Activated CD4-positive, alpha-beta T cell treated with anti-CD3 and anti-CD28 coated beads for 36 hours (primary cell): ENCODE measurements at regions not wholly inside any gene's neighbourhood (a gene's known extent, or its start where the extent isn't known, plus 50 kb on each side); places are given as distances from the start of the nearest gene placed in this dataset.

Experiments used
- ATAC-seq: fragments of 200-7000 bp; cut with Tn5 transposase; one replicate; pipeline ENCODE4 v1.10.0; 2021; ENCODE audit warnings: mild to moderate bottlenecking, moderate library complexity
- CTCF ChIA-PET: fragments of 350-600 bp; sonication (Branson Sonifier 250); formaldehyde crosslinking; loops from one replicate; lab custom pipeline; 2021; ENCODE audit warnings: antibody characterized with exemption; lab: Charles Lee
- POLR2A ChIA-PET: fragments of 350-600 bp; sonication (Branson Sonifier 250); formaldehyde crosslinking; loops from one replicate; lab custom pipeline; 2021; ENCODE audit warnings: antibody characterized with exemption, inconsistent platforms; lab: Charles Lee
- DNase-seq: peaks from one replicate; pipeline ENCODE4 v3.0.0-alpha.2; 2020
- H3K27ac Mint-ChIP-seq: one replicate; pipeline ENCODE4 v1.8.0; 2021; ENCODE audit warnings: mixed read lengths
- H3K27me3 Mint-ChIP-seq: one replicate; pipeline ENCODE4 v1.8.0; 2021; ENCODE audit warnings: mixed read lengths
- H3K36me3 Mint-ChIP-seq: one replicate; pipeline ENCODE4 v1.8.0; 2021; ENCODE audit warnings: low read depth, mixed read lengths
- H3K4me1 Mint-ChIP-seq: one replicate; pipeline ENCODE4 v1.8.0; 2021; ENCODE audit warnings: mixed read lengths
- H3K4me3 Mint-ChIP-seq: one replicate; pipeline ENCODE4 v1.8.0; 2021; ENCODE audit warnings: mild to moderate bottlenecking, moderate library complexity, mixed read lengths
- H3K9me3 Mint-ChIP-seq: one replicate; pipeline ENCODE4 v1.8.0; 2021; ENCODE audit warnings: low read depth, mixed read lengths
- intact Hi-C, 2 experiments: fragments of 100-400 bp; cut with DNase I in 1 of 2; cut with micrococcal nuclease in 1 of 2; formaldehyde crosslinking; loops; one replicate each; pipeline versions ENCODE4 v1.14.2 to v1.15.1; 2022 to 2024; cut with DNase I, micrococcal nuclease

- CTCF ChIA-PET: no interaction called here
- POLR2A ChIA-PET: no interaction called here
- intact Hi-C loops: no loop called here
- Mint-ChIP-seq H3K27me3 (no peaks in the 10 kb centered on the region), H3K27ac (no peak overlapping the region), H3K4me1 (no peaks in the 10 kb centered on the region), H3K9me3 (no peaks in the 10 kb centered on the region), H3K36me3 (no peaks in the 10 kb centered on the region), H3K4me3 (no peak overlapping the region)
- ATAC-seq: no peak
- no peak for DNase-seq
These were observed 400.6 kb downstream of the PABPC4L start for GRCh38 chr4:133800966-133801365.

GRCh38 chr4:133799717-133800315 is 401.8 kb downstream of the PABPC4L start:
- POLR2A ChIA-PET: no interaction called here
- H3K4me1 Mint-ChIP-seq: no peaks in the 10 kb centered on the region

GRCh38 chr4:133777661-133778060 is 423.9 kb downstream of the PABPC4L start:
- ChIA-PET POLR2A (no interaction called here), CTCF (no interaction called here)
- DNase-seq: no peak
- H3K27me3 Mint-ChIP-seq: no peaks in the 10 kb centered on the region
- intact Hi-C loops: no loop called here
- H3K27ac Mint-ChIP-seq: no peak overlapping the region
- H3K4me1 Mint-ChIP-seq: no peaks in the 10 kb centered on the region
- H3K36me3 Mint-ChIP-seq: no peaks in the 10 kb centered on the region
- ATAC-seq: no peak
- H3K4me3 Mint-ChIP-seq: no peak overlapping the region
- peaks cover under 1% of the 10 kb centered on the region for H3K9me3 Mint-ChIP-seq

More at GRCh38 chr4:133799717-133800315, 401.8 kb downstream of the PABPC4L start:
- H3K36me3 Mint-ChIP-seq: no peaks in the 10 kb centered on the region
- no peak for DNase-seq
- H3K9me3 Mint-ChIP-seq: no peaks in the 10 kb centered on the region
- no peak overlapping the region for H3K4me3 Mint-ChIP-seq
- intact Hi-C loops: no loop called here
- no peak for ATAC-seq
- H3K27me3 Mint-ChIP-seq: no peaks in the 10 kb centered on the region
- no peak overlapping the region for H3K27ac Mint-ChIP-seq
- CTCF ChIA-PET: no interaction called here

- H3K4me1 Mint-ChIP-seq: no peaks in the 10 kb centered on the region
- peaks cover 6% of the 10 kb centered on the region for H3K9me3 Mint-ChIP-seq
- DNase-seq: no peak
- H3K36me3 Mint-ChIP-seq: no peaks in the 10 kb centered on the region
- no peak for ATAC-seq
- H3K27me3 Mint-ChIP-seq: no peaks in the 10 kb centered on the region
- no peak overlapping the region for H3K4me3 Mint-ChIP-seq
- ChIA-PET CTCF (no interaction called here), POLR2A (no interaction called here)
- H3K27ac Mint-ChIP-seq: no peak overlapping the region
- intact Hi-C loops: no loop called here
These were observed 424.6 kb downstream of the PABPC4L start for GRCh38 chr4:133776961-133777360.

GRCh38 chr4:133776503-133776902 is 425.1 kb downstream of the PABPC4L start:
- ATAC-seq (no peak), DNase-seq (no peak)
- Mint-ChIP-seq H3K4me1 (no peaks in the 10 kb centered on the region), H3K27me3 (no peaks in the 10 kb centered on the region), H3K27ac (no peak overlapping the region), H3K4me3 (no peak overlapping the region), H3K36me3 (no peaks in the 10 kb centered on the region), H3K9me3 (peaks cover 6% of the 10 kb centered on the region)
- intact Hi-C loops: no loop called here
- ChIA-PET POLR2A (no interaction called here), CTCF (no interaction called here)

GRCh38 chr4:133775881-133776280 is 425.7 kb downstream of the PABPC4L start:
- no peak for ATAC-seq
- intact Hi-C loops: no loop called here
- H3K9me3 Mint-ChIP-seq: peaks cover 6% of the 10 kb centered on the region
- no peak for DNase-seq
- POLR2A ChIA-PET: no interaction called here
- H3K27me3 Mint-ChIP-seq: no peaks in the 10 kb centered on the region
- no peak overlapping the region for H3K27ac Mint-ChIP-seq
- H3K4me3 Mint-ChIP-seq: no peak overlapping the region
- no peaks in the 10 kb centered on the region for H3K4me1 Mint-ChIP-seq
- H3K36me3 Mint-ChIP-seq: no peaks in the 10 kb centered on the region
- CTCF ChIA-PET: no interaction called here

- Mint-ChIP-seq H3K27ac (no peak overlapping the region), H3K9me3 (peaks cover 8% of the 10 kb centered on the region), H3K4me1 (no peaks in the 10 kb centered on the region), H3K4me3 (no peak overlapping the region), H3K36me3 (no peaks in the 10 kb centered on the region), H3K27me3 (no peaks in the 10 kb centered on the region)
- ChIA-PET POLR2A (no interaction called here), CTCF (no interaction called here)
- ATAC-seq: no peak
- intact Hi-C loops: no loop called here
- no peak for DNase-seq
These were observed 426.1 kb downstream of the PABPC4L start for GRCh38 chr4:133775469-133775868.

- ATAC-seq (no peak), DNase-seq (no peak)
- intact Hi-C loops: no loop called here
- H3K27me3 Mint-ChIP-seq: no peaks in the 10 kb centered on the region
- ChIA-PET POLR2A (no interaction called here), CTCF (no interaction called here)
- H3K4me1 Mint-ChIP-seq: no peaks in the 10 kb centered on the region
- H3K27ac Mint-ChIP-seq: no peak overlapping the region
- no peaks in the 10 kb centered on the region for H3K36me3 Mint-ChIP-seq
- peaks cover 4% of the 10 kb centered on the region for H3K9me3 Mint-ChIP-seq
- H3K4me3 Mint-ChIP-seq: no peak overlapping the region
These were observed 442.2 kb downstream of the PABPC4L start for GRCh38 chr4:133759428-133759827.

GRCh38 chr4:133741766-133742165 is 459.8 kb downstream of the PABPC4L start:
- intact Hi-C loops: no loop called here

GRCh38 chr4:133720001-133720400 is 481.6 kb downstream of the PABPC4L start:
- H3K27me3 Mint-ChIP-seq: no peaks in the 10 kb centered on the region
- no peaks in the 10 kb centered on the region for H3K36me3 Mint-ChIP-seq
- no peak overlapping the region for H3K27ac Mint-ChIP-seq
- no peaks in the 10 kb centered on the region for H3K4me1 Mint-ChIP-seq
- peaks cover 4% of the 10 kb centered on the region for H3K9me3 Mint-ChIP-seq
- CTCF ChIA-PET: no interaction called here
- POLR2A ChIA-PET: no interaction called here
- ATAC-seq: no peak
- no peak overlapping the region for H3K4me3 Mint-ChIP-seq
- intact Hi-C loops: no loop called here
- no peak for DNase-seq

More at GRCh38 chr4:133741766-133742165, 459.8 kb downstream of the PABPC4L start:
- H3K36me3 Mint-ChIP-seq: no peaks in the 10 kb centered on the region
- CTCF ChIA-PET: no interaction called here
- no peak overlapping the region for H3K4me3 Mint-ChIP-seq
- no peak overlapping the region for H3K27ac Mint-ChIP-seq
- H3K27me3 Mint-ChIP-seq: no peaks in the 10 kb centered on the region
- POLR2A ChIA-PET: no interaction called here
- ATAC-seq (no peak), DNase-seq (no peak)
- H3K9me3 Mint-ChIP-seq: peaks cover 14% of the 10 kb centered on the region
- H3K4me1 Mint-ChIP-seq: no peaks in the 10 kb centered on the region

- ChIA-PET POLR2A (no interaction called here), CTCF (no interaction called here)
- intact Hi-C loops: no loop called here
- Mint-ChIP-seq H3K4me1 (no peaks in the 10 kb centered on the region), H3K27me3 (no peaks in the 10 kb centered on the region), H3K4me3 (no peak overlapping the region), H3K27ac (no peak overlapping the region), H3K36me3 (no peaks in the 10 kb centered on the region), H3K9me3 (peaks cover 4% of the 10 kb centered on the region)
- ATAC-seq (no peak), DNase-seq (no peak)
These were observed 482.5 kb downstream of the PABPC4L start for GRCh38 chr4:133719098-133719497.

- CTCF ChIA-PET: no interaction called here
- Mint-ChIP-seq H3K27ac (no peak overlapping the region), H3K9me3 (peaks cover 4% of the 10 kb centered on the region), H3K36me3 (no peaks in the 10 kb centered on the region), H3K4me3 (no peak overlapping the region), H3K27me3 (no peaks in the 10 kb centered on the region), H3K4me1 (no peaks in the 10 kb centered on the region)
- POLR2A ChIA-PET: no interaction called here
- intact Hi-C loops: no loop called here
- DNase-seq: no peak
- no peak for ATAC-seq
These were observed 487.4 kb downstream of the PABPC4L start for GRCh38 chr4:133714211-133714610.

- H3K9me3 Mint-ChIP-seq: peaks cover 4% of the 10 kb centered on the region
- no peaks in the 10 kb centered on the region for H3K36me3 Mint-ChIP-seq
- no peak overlapping the region for H3K4me3 Mint-ChIP-seq
- no peaks in the 10 kb centered on the region for H3K4me1 Mint-ChIP-seq
- ChIA-PET POLR2A (no interaction called here), CTCF (no interaction called here)
- no peak for DNase-seq
- ATAC-seq: no peak
- intact Hi-C loops: no loop called here
- no peaks in the 10 kb centered on the region for H3K27me3 Mint-ChIP-seq
- no peak overlapping the region for H3K27ac Mint-ChIP-seq
These were observed 488.2 kb downstream of the PABPC4L start for GRCh38 chr4:133713340-133713739.
